ENCODE measurements at regions not wholly inside any gene's neighbourhood (a gene's known extent, or its start where the extent isn't known, plus 50 kb on each side); places are given as distances from the start of the nearest gene placed in this dataset.
"Not testable (repeated sequence)": the region's sequence is repeated elsewhere in the genome, so short reads cannot be mapped to it uniquely, and the experiment has no call there.

GRCh38 chr5:103902893-103903292, 340.3 kb upstream of the NUDT12 start:
- DNase-seq: no peak

- DNase-seq: no peak
Observed at GRCh38 chr5:103901885-103902284, 339.3 kb upstream of the NUDT12 start.

- DNase-seq: no peak
Observed at GRCh38 chr5:103896593-103896992, 334.0 kb upstream of the NUDT12 start.

GRCh38 chr5:103895738-103896137, 333.1 kb upstream of the NUDT12 start:
- DNase-seq: no peak

GRCh38 chr5:103894882-103895281, 332.3 kb upstream of the NUDT12 start:
- DNase-seq: no peak

GRCh38 chr5:103891151-103891550, 328.6 kb upstream of the NUDT12 start:
- no peak for DNase-seq

- DNase-seq: no peak
Observed at GRCh38 chr5:103890313-103890712, 327.7 kb upstream of the NUDT12 start.

- no peak for DNase-seq
Observed at GRCh38 chr5:103889500-103890209, 327.1 kb upstream of the NUDT12 start.

GRCh38 chr5:103886826-103887225, 324.2 kb upstream of the NUDT12 start:
- no peak for DNase-seq

- DNase-seq: no peak
Observed at GRCh38 chr5:103883143-103883542, 320.6 kb upstream of the NUDT12 start.

GRCh38 chr5:103881560-103881959, 319.0 kb upstream of the NUDT12 start:
- no peak for DNase-seq

- DNase-seq: no peak
Observed at GRCh38 chr5:103867857-103868598, 305.4 kb upstream of the NUDT12 start.

GRCh38 chr5:103866169-103866568, 303.6 kb upstream of the NUDT12 start:
- no peak for DNase-seq

- no peak for DNase-seq
Observed at GRCh38 chr5:103862398-103862797, 299.8 kb upstream of the NUDT12 start.

GRCh38 chr5:103860327-103860726, 297.7 kb upstream of the NUDT12 start:
- DNase-seq: no peak

- not testable (repeated sequence) for DNase-seq
Observed at GRCh38 chr5:103858367-103858766, 295.8 kb upstream of the NUDT12 start.

GRCh38 chr5:103851091-103851490, 288.5 kb upstream of the NUDT12 start:
- DNase-seq: no peak

- no peak for DNase-seq
Observed at GRCh38 chr5:103849934-103850333, 287.3 kb upstream of the NUDT12 start.

GRCh38 chr5:103847060-103847459, 284.5 kb upstream of the NUDT12 start:
- DNase-seq: no peak

- no peak for DNase-seq
Observed at GRCh38 chr5:103842936-103843335, 280.3 kb upstream of the NUDT12 start.

GRCh38 chr5:103840600-103840999, 278.0 kb upstream of the NUDT12 start:
- no peak for DNase-seq

- no peak for DNase-seq
Observed at GRCh38 chr5:103834216-103834615, 271.6 kb upstream of the NUDT12 start.

- DNase-seq: no peak
Observed at GRCh38 chr5:103829585-103829984, 267.0 kb upstream of the NUDT12 start.

GRCh38 chr5:103827976-103828375, 265.4 kb upstream of the NUDT12 start:
- DNase-seq: no peak

- DNase-seq: no peak
Observed at GRCh38 chr5:103821361-103821760, 258.8 kb upstream of the NUDT12 start.

Measured in CD4-positive, alpha-beta T cell treated with Interleukin-4 for 4 hours (primary cell).